Gastroesophageal sphincter (tissue), 4 donors: ENCODE measurements at regions not wholly inside any gene's neighbourhood (a gene's known extent, or its start where the extent isn't known, plus 50 kb on each side); places are given as distances from the start of the nearest gene placed in this dataset.

Experiments
- ATAC-seq: fragments of 150-250 bp; one replicate; pipeline ENCODE4 v1.9.1; 2016; ENCODE audit warnings: mild to moderate bottlenecking, moderate library complexity
- H3K27ac ChIP-seq, 4 donors: fragments of 200-600 bp; sonication (generic) in 3 of 4; 1 replicate in 3 of 4; 2 replicates in 1 of 4; pipeline ENCODE4 v1.5.1; 2016 to 2019
- H3K27me3 ChIP-seq: fragments of 200-600 bp; sonication (generic); one replicate; pipeline ENCODE4 v1.5.1; 2019
- H3K36me3 ChIP-seq, 2 donors: fragments of 200-600 bp; sonication (generic); one replicate each; pipeline ENCODE4 v1.5.1; 2019; ENCODE audit warnings: control low read depth in 1 of 2
- H3K4me1 ChIP-seq, 3 donors: fragments of 200-600 bp; sonication (generic); 1 replicate in 2 of 3; 2 replicates in 1 of 3; pipeline ENCODE4 v1.5.1; 2016 to 2019; ENCODE audit warnings: control low read depth in 2 of 3
- H3K4me3 ChIP-seq, 2 donors: fragments of 200-600 bp; sonication (generic); one replicate each; pipeline ENCODE4 v1.5.1; 2019; ENCODE audit warnings: mild to moderate bottlenecking in 1 of 2, moderate library complexity in 1 of 2
- H3K9me3 ChIP-seq, 3 donors: fragments of 200-600 bp; sonication (generic); one replicate each; pipeline ENCODE4 v1.5.1; 2017 to 2019; ENCODE audit warnings: control low read depth in 2 of 3
- EP300 ChIP-seq: sonication (generic); formaldehyde crosslinking; IDR thresholded peaks from one replicate; pipeline ENCODE4 v1.6.1; 2017; ENCODE audit warnings: antibody characterized with exemption, mild to moderate bottlenecking
- POLR2A ChIP-seq, 2 donors: fragments of 450-650 bp; IDR thresholded peaks; one replicate each; pipeline ENCODE4 v1.6.1; 2017; ENCODE audit warnings: antibody characterized with exemption in 2 of 2, mild to moderate bottlenecking in 2 of 2, moderate library complexity in 1 of 2
- POLR2AphosphoS5 ChIP-seq: sonication (generic); formaldehyde crosslinking; IDR thresholded peaks from one replicate; pipeline ENCODE4 v1.6.1; 2017; ENCODE audit warnings: antibody characterized with exemption
- WGBS, 2 donors: methylation state at CpG; one replicate each; pipeline ENCODE4 v1.1.5; 2018; ENCODE audit warnings: low coverage in 1 of 2; 5-methylcytosine and 5-hydroxymethylcytosine counted together
- TF ChIP-seq, protein P1 (sequence below), 4 experiments: fragments of 200-600 bp in 2 of 4; fragments of 450-650 bp in 2 of 4; sonication (generic) in 1 of 4; IDR thresholded peaks; one replicate each; pipeline ENCODE4 v1.5.1; 2017 to 2019; ENCODE audit warnings: antibody characterized with exemption in 4 of 4, mild to moderate bottlenecking in 2 of 4, moderate library complexity in 2 of 4

DNA sequence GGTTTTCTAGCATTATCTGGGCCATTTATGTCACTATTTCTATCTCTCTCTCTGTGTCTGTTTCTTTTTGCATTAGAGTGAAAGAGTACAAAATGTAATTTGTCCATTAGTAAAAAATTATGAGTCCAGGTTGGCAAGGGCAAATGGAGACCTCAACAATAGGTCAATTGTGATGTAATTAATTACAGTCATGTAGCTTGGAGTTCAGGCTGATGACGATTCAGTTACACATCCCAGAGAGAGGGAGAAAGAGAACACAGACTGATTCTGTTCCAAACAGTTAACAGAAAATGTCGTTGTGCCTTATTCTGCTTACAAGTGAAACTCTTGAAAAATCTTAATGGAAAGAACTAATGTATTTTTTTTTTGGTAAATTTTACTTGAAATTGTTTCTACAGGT is 83.3 kb downstream of the ATXN7L3B start:
- Histone ChIP-seq H3K4me1 (no peaks in the 10 kb centered on the region), H3K27me3 (no peaks in the 10 kb centered on the region), H3K9me3 (no peaks in the 10 kb centered on the region), H3K4me3 (no peak overlapping the region), H3K27ac (no peak overlapping the region), H3K36me3 (no peaks in the 10 kb centered on the region)
- TF ChIP-seq POLR2AphosphoS5 (no peak), POLR2A (IDR thresholded peaks at IDR 0.05) (no peak), EP300 (no peak)
- TF ChIP-seq, protein P1, sequence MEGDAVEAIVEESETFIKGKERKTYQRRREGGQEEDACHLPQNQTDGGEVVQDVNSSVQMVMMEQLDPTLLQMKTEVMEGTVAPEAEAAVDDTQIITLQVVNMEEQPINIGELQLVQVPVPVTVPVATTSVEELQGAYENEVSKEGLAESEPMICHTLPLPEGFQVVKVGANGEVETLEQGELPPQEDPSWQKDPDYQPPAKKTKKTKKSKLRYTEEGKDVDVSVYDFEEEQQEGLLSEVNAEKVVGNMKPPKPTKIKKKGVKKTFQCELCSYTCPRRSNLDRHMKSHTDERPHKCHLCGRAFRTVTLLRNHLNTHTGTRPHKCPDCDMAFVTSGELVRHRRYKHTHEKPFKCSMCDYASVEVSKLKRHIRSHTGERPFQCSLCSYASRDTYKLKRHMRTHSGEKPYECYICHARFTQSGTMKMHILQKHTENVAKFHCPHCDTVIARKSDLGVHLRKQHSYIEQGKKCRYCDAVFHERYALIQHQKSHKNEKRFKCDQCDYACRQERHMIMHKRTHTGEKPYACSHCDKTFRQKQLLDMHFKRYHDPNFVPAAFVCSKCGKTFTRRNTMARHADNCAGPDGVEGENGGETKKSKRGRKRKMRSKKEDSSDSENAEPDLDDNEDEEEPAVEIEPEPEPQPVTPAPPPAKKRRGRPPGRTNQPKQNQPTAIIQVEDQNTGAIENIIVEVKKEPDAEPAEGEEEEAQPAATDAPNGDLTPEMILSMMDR (IDR thresholded peaks at IDR 0.05) = no peak
- ATAC-seq = no peak
- 18 to 26% methylated on average over 2 of the region's 2 CpGs for WGBS, 2 donors

DNA sequence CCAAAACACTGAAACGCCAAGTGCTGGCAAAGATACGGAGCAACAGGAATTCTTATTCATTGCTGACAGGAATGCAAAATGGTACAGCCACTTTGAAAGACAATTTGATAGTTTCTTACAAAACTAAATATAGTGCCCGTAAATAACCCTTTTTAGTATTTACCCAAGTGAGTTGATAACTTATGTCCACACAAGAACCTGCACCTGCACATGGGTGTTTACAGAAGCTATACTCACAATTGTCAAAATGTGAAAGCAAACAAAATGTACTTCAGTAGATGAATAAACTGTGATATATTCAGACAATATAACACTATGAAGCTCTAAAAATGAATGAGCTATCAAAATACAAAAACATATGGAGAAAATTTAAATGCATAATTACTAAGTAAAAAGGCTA is 86.6 kb downstream of the ATXN7L3B start:
- H3K27ac ChIP-seq = no peak overlapping the region
- no peaks in the 10 kb centered on the region for H3K27me3 ChIP-seq
- 51 to 83% methylated on average over 3 of the region's 3 CpGs for WGBS, 2 donors
- no peak overlapping the region for H3K4me3 ChIP-seq
- no peak for TF ChIP-seq POLR2AphosphoS5
- TF ChIP-seq POLR2A (IDR thresholded peaks at IDR 0.05) = no peak
- no peak for TF ChIP-seq EP300
- TF ChIP-seq, protein P1 (IDR thresholded peaks at IDR 0.05) = no peak
- H3K4me1 ChIP-seq = no peaks in the 10 kb centered on the region
- no peaks in the 10 kb centered on the region for H3K9me3 ChIP-seq
- no peaks in the 10 kb centered on the region for H3K36me3 ChIP-seq
- no peak for ATAC-seq

DNA sequence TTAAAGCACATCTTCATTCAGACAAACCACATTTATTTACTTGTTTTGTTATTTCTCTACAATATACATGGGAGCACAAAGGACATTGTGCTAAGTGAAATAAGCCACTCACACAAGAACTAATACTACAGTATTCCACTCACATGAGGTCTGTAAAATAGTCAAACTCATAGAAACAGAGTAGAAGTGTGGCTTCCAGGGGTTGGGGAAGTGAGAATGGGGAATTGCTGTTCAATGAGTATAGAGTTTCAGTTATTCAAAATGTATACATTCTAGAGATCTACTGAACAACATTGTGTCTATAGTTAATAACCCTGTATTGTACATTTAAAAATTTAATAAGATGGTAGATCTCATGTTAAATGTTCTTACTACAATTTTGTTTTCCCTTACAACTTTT is 88.8 kb downstream of the ATXN7L3B start:
- H3K36me3 ChIP-seq = no peaks in the 10 kb centered on the region
- H3K27me3 ChIP-seq = no peaks in the 10 kb centered on the region
- H3K4me3 ChIP-seq = no peak overlapping the region
- ATAC-seq = no peak
- H3K27ac ChIP-seq = no peak overlapping the region
- peaks cover 0 to 9% (median 0%) of the 10 kb centered on the region in 3 donors for H3K9me3 ChIP-seq
- TF ChIP-seq POLR2AphosphoS5 (no peak), POLR2A (IDR thresholded peaks at IDR 0.05) (no peak), EP300 (no peak)
- TF ChIP-seq, protein P1 (IDR thresholded peaks at IDR 0.05) = no peak
- no peaks in the 10 kb centered on the region for H3K4me1 ChIP-seq

DNA sequence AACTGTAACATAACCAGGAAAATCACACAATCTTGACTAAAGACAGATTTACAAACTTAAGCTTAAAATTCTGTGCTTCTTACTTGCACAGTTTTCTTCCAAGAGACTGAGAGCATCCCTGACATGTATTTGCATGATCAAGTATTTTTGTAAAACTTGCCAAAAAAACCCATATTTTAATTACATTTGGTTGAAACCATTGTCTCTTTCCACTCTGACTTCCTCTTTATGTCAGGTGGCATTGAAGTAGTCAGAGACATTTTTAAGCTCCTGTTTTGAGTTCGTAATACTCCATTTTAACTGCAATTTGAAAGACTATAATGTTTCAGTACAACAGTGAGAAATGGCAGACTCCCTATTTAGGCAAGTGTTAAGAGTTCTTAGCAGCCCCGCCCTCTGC is 103.6 kb downstream of the ATXN7L3B start:
- no peaks in the 10 kb centered on the region for H3K4me1 ChIP-seq
- no peak overlapping the region for H3K27ac ChIP-seq
- H3K36me3 ChIP-seq = no peaks in the 10 kb centered on the region
- TF ChIP-seq EP300 = no peak
- TF ChIP-seq, protein P1 (IDR thresholded peaks at IDR 0.05) = no peak
- H3K9me3 ChIP-seq = no peaks in the 10 kb centered on the region
- ATAC-seq = no peak
- 63 to 91% methylated on average over 1 to 2 of the region's 2 CpGs for WGBS, 2 donors
- H3K4me3 ChIP-seq = no peak overlapping the region
- no peaks in the 10 kb centered on the region for H3K27me3 ChIP-seq

DNA sequence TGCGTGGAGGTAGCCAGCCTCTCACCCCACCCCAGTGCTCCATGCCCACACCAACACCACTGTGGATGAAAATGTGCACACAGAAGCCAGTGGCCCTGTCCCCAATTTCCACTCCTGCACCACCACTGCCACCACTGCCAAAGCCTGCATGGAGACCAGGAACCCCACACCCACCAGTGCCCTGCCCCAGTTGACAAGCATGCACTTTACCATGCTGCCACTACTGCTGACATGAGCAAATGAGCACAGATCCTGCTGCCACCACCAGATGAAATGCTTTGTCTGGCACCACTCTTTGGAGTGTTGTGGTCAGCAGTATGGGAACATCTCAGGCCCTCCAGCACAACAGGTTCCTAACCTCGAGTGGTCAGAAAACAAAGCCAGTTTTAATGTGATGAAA is 104.1 kb downstream of the ATXN7L3B start:
- 43 to 67% methylated on average over 1 of the region's 2 CpGs for WGBS, 2 donors
- ATAC-seq = no peak
- H3K27ac ChIP-seq = no peak overlapping the region
- no peaks in the 10 kb centered on the region for H3K27me3 ChIP-seq
- no peaks in the 10 kb centered on the region for H3K9me3 ChIP-seq
- TF ChIP-seq POLR2AphosphoS5 (no peak), EP300 (no peak), POLR2A (IDR thresholded peaks at IDR 0.05) (no peak)
- TF ChIP-seq, protein P1 (IDR thresholded peaks at IDR 0.05) = no peak
- no peaks in the 10 kb centered on the region for H3K4me1 ChIP-seq
- no peaks in the 10 kb centered on the region for H3K36me3 ChIP-seq
- H3K4me3 ChIP-seq = no peak overlapping the region
